Erythroblast (primary cell): ENCODE measurements at regions not wholly inside any gene's neighbourhood (a gene's known extent, or its start where the extent isn't known, plus 50 kb on each side); places are given as distances from the start of the nearest gene placed in this dataset.

ENCODE experiments used
- GATA1 ChIP-seq: IDR thresholded peaks from 2 replicates; pipeline ENCODE4 v1.6.1; 2011; ENCODE audit warnings: low read depth, mild to moderate bottlenecking, control low read depth, low read length, moderate library complexity
- POLR2A ChIP-seq: IDR thresholded peaks from 2 replicates; pipeline ENCODE4 v1.6.1; 2011; ENCODE audit warnings: mild to moderate bottlenecking, low read length

GRCh38 chr2:234366891-234367290 lies 130.0 kb downstream of the ARL4C start:
- TF ChIP-seq GATA1 (no peak), POLR2A (no peak)
